Heart left ventricle (tissue), 16 donors: ENCODE measurements at regions not wholly inside any gene's neighbourhood (a gene's known extent, or its start where the extent isn't known, plus 50 kb on each side); places are given as distances from the start of the nearest gene placed in this dataset.
"Not testable (repeated sequence)": the region's sequence is repeated elsewhere in the genome, so short reads cannot be mapped to it uniquely, and the experiment has no call there.

Experiments used
- ATAC-seq, 4 donors: fragments of 200-7000 bp; cut with Tn5 transposase; one replicate each; pipeline ENCODE4 v1.9.1; 2020 to 2022; ENCODE audit warnings: moderate library complexity in 4 of 4, mild to moderate bottlenecking in 3 of 4, moderate number of reproducible peaks in 1 of 4
- DNase-seq, 5 donors: peaks; one replicate each; pipeline ENCODE4 v3.0.0-alpha.2; 2020
- H3K27ac ChIP-seq, 12 donors: fragments of 200-600 bp; sonication (generic) in 4 of 12; one replicate each; pipeline versions ENCODE4 v1.5.0 to v1.8.0; 2016 to 2022; ENCODE audit warnings: mild to moderate bottlenecking in 2 of 12
- H3K27me3 ChIP-seq, 9 donors: fragments of 200-600 bp; sonication (generic) in 2 of 9; one replicate each; pipeline versions ENCODE4 v1.5.1 to v1.8.0; 2016 to 2022; ENCODE audit warnings: mild to moderate bottlenecking in 3 of 9
- H3K36me3 ChIP-seq, 9 donors: fragments of 200-600 bp; sonication (generic) in 2 of 9; one replicate each; pipeline versions ENCODE4 v1.5.0 to v1.8.0; 2018 to 2022; ENCODE audit warnings: mild to moderate bottlenecking in 2 of 9
- H3K4me1 ChIP-seq, 12 donors: fragments of 200-600 bp; sonication (generic) in 4 of 12; one replicate each; pipeline versions ENCODE4 v1.5.0 to v1.8.0; 2016 to 2022; ENCODE audit warnings: mild to moderate bottlenecking in 3 of 12
- H3K4me3 ChIP-seq, 12 donors: fragments of 200-600 bp; sonication (generic) in 4 of 12; one replicate each; pipeline versions ENCODE4 v1.5.0 to v1.8.0; 2017 to 2022; ENCODE audit warnings: mild to moderate bottlenecking in 9 of 12, moderate library complexity in 4 of 12
- H3K9me3 ChIP-seq, 12 donors: fragments of 200-600 bp; sonication (generic) in 4 of 12; one replicate each; pipeline versions ENCODE4 v1.5.0 to v1.8.0; 2016 to 2022; ENCODE audit warnings: mild to moderate bottlenecking in 1 of 12
- POLR2A ChIP-seq, 2 donors: fragments of 450-650 bp; IDR thresholded peaks; one replicate each; pipeline ENCODE4 v1.6.1; 2017; ENCODE audit warnings: antibody characterized with exemption in 2 of 2, mild to moderate bottlenecking in 2 of 2, moderate library complexity in 2 of 2
- WGBS, 4 donors: extraction: QIAGEN DNeasy Blood & Tissue Kit in 2 of 4; methylation state at CpG; one replicate each; pipeline versions ENCODE4 v1.1.5 to v1.1.7; 2013 to 2018; 5-methylcytosine and 5-hydroxymethylcytosine counted together
- intact Hi-C, 10 donors: fragments of 100-400 bp; cut with DNase I; formaldehyde crosslinking; loops; one replicate each; pipeline versions ENCODE4 v1.11.1 to v1.14.2; 2022
- TF ChIP-seq, protein P1 (sequence below), 12 donors: fragments of 200-600 bp; sonication (generic) in 4 of 12; IDR thresholded peaks; one replicate each; pipeline versions ENCODE4 v1.5.0 to v1.8.0; 2018 to 2022; ENCODE audit warnings: antibody characterized with exemption in 12 of 12, mild to moderate bottlenecking in 5 of 12
- donor health status: ischemic (EF 13 %, LVEDD 7.1; RV severe dilation, severe dysfunction).
- donor health status: healthy with polysubstance abuse.
- donor health status: DM: no; HTN: yes; CAD: no.
- donor health status: DM: no; HTN: no; CAD: no.
- donor health status: ischemic (EF 25% LVEDD 6.9; RV normal size, moderate dysfunction).
- donor health status: ischemic (EF 25% LVEDD 5.7; RV mildly dilated, moderate dysfunction).
- donor health status: healthy.
- donor health status: DM: yes; HTN: yes; CAD: no.
- donor health status: ischemic (EF 35%, LVEDD 5.7; RV mildly dilated, moderate dysfunction).
- donor health status: nonischemic (EF 11% LVEDD 7.7; RV severe dilation, severe dysfunction).
- donor health status: DM: yes; HTN: yes; CAD: no.
- donor health status: PGD.
- donor health status: ischemic (EF 29% LVEDD 5.4; RV normal size, mild dysfunction).
- donor health status: nonischemic (EF 23%, LVEDD 6.1; RV moderate dilation, normal function).

DNA sequence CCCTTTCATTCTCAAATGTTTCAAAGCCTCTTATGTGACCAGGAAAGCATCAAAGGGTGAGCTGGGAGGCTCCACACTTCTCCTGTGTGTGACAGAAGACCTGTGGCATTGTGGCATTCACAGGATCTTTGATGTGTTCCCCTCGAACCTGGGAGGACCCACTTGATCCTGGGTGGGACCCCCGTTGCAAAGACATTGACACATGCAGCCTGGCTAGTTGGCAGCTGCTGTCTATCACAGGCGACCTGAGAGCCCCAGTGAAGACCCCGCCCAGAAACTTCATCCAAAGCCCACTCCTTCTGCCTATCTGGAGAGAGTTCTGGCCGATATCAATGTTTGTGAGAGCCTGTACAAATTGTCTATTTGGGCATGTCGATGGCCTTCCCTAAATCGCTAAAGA lies 140.4 kb upstream of the ATP2B2 start:
- WGBS, 4 donors = 36 to 54% (median 43%) methylated on average over 6 to 7 of the region's 7 CpGs
- Histone ChIP-seq H3K36me3 (no peaks in the 10 kb centered on the region), H3K9me3 (peaks cover 0 to 2% (median 0%) of the 10 kb centered on the region in 12 donors), H3K4me1 (no peaks in the 10 kb centered on the region), H3K27ac (no peak overlapping the region), H3K4me3 (no peak overlapping the region), H3K27me3 (peaks cover 0 to 8% (median 0%) of the 10 kb centered on the region in 9 donors)
- no peak for ATAC-seq
- intact Hi-C loops = no loop called here
- no peak for TF ChIP-seq POLR2A (IDR thresholded peaks at IDR 0.05)
- TF ChIP-seq, protein P1, sequence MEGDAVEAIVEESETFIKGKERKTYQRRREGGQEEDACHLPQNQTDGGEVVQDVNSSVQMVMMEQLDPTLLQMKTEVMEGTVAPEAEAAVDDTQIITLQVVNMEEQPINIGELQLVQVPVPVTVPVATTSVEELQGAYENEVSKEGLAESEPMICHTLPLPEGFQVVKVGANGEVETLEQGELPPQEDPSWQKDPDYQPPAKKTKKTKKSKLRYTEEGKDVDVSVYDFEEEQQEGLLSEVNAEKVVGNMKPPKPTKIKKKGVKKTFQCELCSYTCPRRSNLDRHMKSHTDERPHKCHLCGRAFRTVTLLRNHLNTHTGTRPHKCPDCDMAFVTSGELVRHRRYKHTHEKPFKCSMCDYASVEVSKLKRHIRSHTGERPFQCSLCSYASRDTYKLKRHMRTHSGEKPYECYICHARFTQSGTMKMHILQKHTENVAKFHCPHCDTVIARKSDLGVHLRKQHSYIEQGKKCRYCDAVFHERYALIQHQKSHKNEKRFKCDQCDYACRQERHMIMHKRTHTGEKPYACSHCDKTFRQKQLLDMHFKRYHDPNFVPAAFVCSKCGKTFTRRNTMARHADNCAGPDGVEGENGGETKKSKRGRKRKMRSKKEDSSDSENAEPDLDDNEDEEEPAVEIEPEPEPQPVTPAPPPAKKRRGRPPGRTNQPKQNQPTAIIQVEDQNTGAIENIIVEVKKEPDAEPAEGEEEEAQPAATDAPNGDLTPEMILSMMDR (IDR thresholded peaks at IDR 0.05) = no peak
- peak in 1 of 5 donors; percentile 4 for DNase-seq

DNA sequence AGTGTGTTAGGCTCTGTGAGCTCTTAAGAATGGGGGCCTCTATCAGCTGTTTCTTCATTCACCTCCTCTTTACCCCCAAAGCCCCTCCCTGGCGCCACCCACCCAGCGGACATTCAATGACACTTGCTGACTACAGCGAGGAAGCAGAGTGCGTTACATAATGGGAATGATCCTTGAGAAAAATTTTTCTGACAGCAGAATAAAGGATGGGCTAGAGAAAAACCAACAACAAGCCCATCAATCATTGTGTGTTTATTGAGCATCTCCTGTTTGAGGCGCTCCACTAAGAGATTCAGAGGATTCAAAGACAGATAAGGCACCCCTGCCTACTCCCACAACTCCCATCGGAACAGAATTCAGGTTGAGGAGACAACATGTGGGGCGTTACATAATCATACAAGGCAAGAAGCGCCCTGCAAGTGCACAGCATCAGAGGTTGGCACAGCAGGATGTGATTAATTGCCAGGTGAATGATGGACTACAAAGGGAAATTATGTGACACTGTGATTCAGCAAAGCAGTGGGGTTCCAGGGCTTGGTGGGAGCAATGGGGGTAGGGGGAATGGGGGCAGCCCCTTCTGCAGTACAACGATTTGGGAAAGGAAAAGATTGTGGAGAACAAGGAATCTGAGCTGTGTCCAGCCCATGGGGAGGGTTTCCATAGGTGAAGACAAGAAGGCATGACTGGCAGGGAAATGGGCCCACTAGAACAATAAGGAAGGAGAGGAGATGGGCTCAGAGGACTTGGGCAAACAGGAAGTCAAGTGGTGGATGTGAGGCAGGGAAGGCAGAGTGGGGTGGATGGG lies 141.3 kb upstream of the ATP2B2 start:
- peak in 1 of 5 donors; percentile 4 for DNase-seq
- H3K27me3 ChIP-seq = peaks cover 0 to 8% (median 0%) of the 10 kb centered on the region in 9 donors
- no peaks in the 10 kb centered on the region for H3K36me3 ChIP-seq
- intact Hi-C loops = no loop called here
- H3K9me3 ChIP-seq = peaks cover 0 to 2% (median 0%) of the 10 kb centered on the region in 12 donors
- no peak for ATAC-seq
- no peak for TF ChIP-seq POLR2A (IDR thresholded peaks at IDR 0.05)
- TF ChIP-seq, protein P1 (IDR thresholded peaks at IDR 0.05) = no peak
- 59 to 72% (median 67%) methylated on average over 9 of the region's 9 CpGs for WGBS, 4 donors
- H3K27ac ChIP-seq = no peak overlapping the region
- H3K4me1 ChIP-seq = no peaks in the 10 kb centered on the region
- H3K4me3 ChIP-seq = no peak overlapping the region

DNA sequence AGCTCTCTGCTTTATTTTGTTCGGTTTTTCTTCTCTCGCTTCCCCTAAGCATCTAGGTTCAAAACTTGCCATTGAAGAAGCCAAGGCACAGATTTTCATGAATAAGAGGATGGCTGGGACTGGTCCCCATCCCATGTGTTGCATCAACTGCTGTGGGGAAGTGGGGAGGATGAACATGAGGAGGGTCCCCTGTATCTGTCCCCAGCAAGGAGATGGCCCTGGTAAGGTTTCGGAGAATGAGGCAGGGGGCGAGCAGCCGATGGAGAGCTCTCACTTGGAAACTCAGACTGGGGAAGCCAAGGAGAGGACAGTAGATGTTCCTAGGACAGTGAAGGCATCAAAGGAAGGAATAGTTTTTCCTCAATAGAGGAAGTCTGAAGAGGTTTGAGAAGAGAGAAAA lies 142.0 kb upstream of the ATP2B2 start:
- Histone ChIP-seq H3K4me3 (no peak overlapping the region), H3K27ac (no peak overlapping the region), H3K36me3 (no peaks in the 10 kb centered on the region), H3K4me1 (no peaks in the 10 kb centered on the region), H3K27me3 (peaks cover 0 to 8% (median 0%) of the 10 kb centered on the region in 9 donors), H3K9me3 (peaks cover 0 to 2% (median 0%) of the 10 kb centered on the region in 12 donors)
- intact Hi-C loops = no loop called here
- TF ChIP-seq, protein P1 (IDR thresholded peaks at IDR 0.05) = no peak
- TF ChIP-seq POLR2A (IDR thresholded peaks at IDR 0.05) = no peak
- no peak for ATAC-seq
- DNase-seq = peak in 1 of 5 donors; percentile 2
- WGBS, 4 donors = 85 to 87% (median 85%) methylated on average over 5 of the region's 5 CpGs

DNA sequence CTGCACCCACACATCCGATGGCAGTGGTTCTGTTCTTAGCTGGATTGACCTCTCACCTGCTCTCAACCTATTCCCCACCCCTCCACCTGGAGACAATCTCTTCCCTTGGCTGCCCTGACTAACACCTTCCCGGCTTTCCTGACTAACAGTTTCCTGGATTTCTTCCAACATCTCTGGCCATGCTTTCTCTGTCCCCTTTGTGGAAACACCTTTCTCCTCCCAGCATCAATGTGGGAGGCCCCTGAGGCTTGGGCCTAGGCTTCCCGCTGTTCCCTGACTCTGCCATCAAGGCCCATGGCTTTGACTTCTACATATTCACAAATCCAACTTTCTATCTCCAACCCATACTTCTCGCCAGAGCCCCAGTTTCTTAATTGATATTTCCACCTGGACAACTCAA lies 142.8 kb upstream of the ATP2B2 start:
- WGBS, 4 donors = 60 to 81% (median 71%) methylated on average over 4 of the region's 4 CpGs
- Histone ChIP-seq H3K36me3 (no peaks in the 10 kb centered on the region), H3K4me1 (no peaks in the 10 kb centered on the region), H3K9me3 (peaks cover 0 to 2% (median 0%) of the 10 kb centered on the region in 12 donors), H3K27me3 (peaks cover 0 to 8% (median 0%) of the 10 kb centered on the region in 9 donors), H3K27ac (no peak overlapping the region), H3K4me3 (no peak overlapping the region)
- TF ChIP-seq, protein P1 (IDR thresholded peaks at IDR 0.05) = no peak
- TF ChIP-seq POLR2A (IDR thresholded peaks at IDR 0.05) = no peak
- ATAC-seq = no peak
- DNase-seq = peak in 1 of 5 donors; percentile 3
- intact Hi-C loops = no loop called here

DNA sequence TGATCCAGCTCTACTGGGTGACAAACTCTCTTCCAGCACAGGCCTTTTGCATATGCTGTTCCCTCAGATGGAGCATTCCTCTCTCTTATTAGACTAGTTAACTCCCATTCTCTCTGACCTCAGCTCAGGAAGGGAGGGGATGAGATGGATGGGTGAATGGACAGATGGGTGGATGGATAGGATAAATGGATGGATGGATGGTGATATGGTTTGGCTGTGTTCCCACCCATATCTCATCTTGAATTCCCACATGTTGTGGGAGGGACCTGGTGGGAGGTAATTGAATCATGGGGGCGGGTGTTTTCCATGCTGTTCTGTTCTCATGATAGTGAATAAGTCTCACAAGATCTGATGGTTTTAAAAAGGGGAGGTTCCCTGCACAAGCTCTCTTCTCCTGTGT lies 144.1 kb upstream of the ATP2B2 start:
- H3K27me3 ChIP-seq, H3K9me3 ChIP-seq, H3K36me3 ChIP-seq, H3K4me1 ChIP-seq, DNase-seq, H3K4me3 ChIP-seq, ATAC-seq, intact Hi-C loops, H3K27ac ChIP-seq: not testable (repeated sequence)
- WGBS, 4 donors = 0 to 77% (median 61%) methylated on average over 1 of the region's 1 CpG
